ENCODE measurements at regions not wholly inside any gene's neighbourhood (a gene's known extent, or its start where the extent isn't known, plus 50 kb on each side); places are given as distances from the start of the nearest gene placed in this dataset.

DNA sequence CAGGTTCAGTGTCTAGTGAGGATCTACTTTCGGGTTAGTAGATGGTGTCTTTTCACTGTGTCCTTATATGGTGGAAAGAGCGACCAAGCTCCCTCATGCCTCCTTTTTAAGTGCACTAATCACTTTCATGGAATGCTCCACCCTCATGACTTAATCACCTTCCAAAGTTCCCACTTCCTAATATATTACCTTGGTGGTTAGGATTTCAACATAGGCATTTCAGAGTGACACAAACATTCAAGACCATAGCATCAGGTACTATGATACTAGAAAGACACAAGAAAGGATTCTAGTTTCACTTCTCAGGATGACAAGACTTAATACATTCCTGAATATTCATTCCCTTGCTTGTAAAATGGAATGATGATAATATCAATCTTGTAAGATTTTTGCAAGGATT is 119.1 kb upstream of the FAM3C start:
- TF ChIP-seq CTCF (conservative IDR thresholded peaks at IDR 0.05; ENCODE audit: low read length) (no peak), EZH2phosphoT487 (IDR thresholded peaks at IDR 0.05; ENCODE audit: borderline replicate concordance) (no peak)

All from Loucy (cell line).